Naive thymus-derived CD4-positive, alpha-beta T cell (primary cell): ENCODE measurements at regions not wholly inside any gene's neighbourhood (a gene's known extent, or its start where the extent isn't known, plus 50 kb on each side); places are given as distances from the start of the nearest gene placed in this dataset.
A peak's percentile ranks its signal among the peaks of the same experiment; 100 is the strongest.

Experiments
- ATAC-seq: fragments of 150-1000 bp; cut with Tn5 transposase; 2 replicates; pipeline ENCODE4 v1.10.0; 2021; ENCODE audit warnings: mild to moderate bottlenecking, moderate library complexity
- CTCF ChIA-PET: fragments of 350-600 bp; sonication (Branson Sonifier 250); formaldehyde crosslinking; loops from one replicate; lab custom pipeline; 2021; ENCODE audit warnings: antibody characterized with exemption; lab: Charles Lee
- POLR2A ChIA-PET: fragments of 350-600 bp; sonication (Branson Sonifier 250); formaldehyde crosslinking; loops from one replicate; lab custom pipeline; 2021; ENCODE audit warnings: antibody characterized with exemption, inconsistent platforms; lab: Charles Lee
- DNase-seq, 9 donors: peaks; one replicate each; pipeline versions ENCODE4 v3.0.0 to v3.0.0-alpha.2; 2020 to 2022; ENCODE audit warnings: mixed read lengths in 1 of 9
- H3K27ac ChIP-seq: one replicate; pipeline ENCODE4 v1.7.0; 2013; ENCODE audit warnings: mild to moderate bottlenecking, low read depth, low read length, moderate library complexity
- H3K27me3 ChIP-seq, 2 donors: one replicate each; pipeline ENCODE4 v1.7.0; 2013; ENCODE audit warnings: low read length in 2 of 2, mild to moderate bottlenecking in 2 of 2, moderate library complexity in 2 of 2; ENCODE audit not compliant: control insufficient read depth in 2 of 2, insufficient read depth in 2 of 2
- H3K36me3 ChIP-seq, 3 experiments: 1 replicate in 2 of 3; 2 replicates in 1 of 3; pipeline ENCODE4 v1.7.0; 2013; ENCODE audit warnings: low read length in 3 of 3, mild to moderate bottlenecking in 3 of 3, moderate library complexity in 1 of 3; ENCODE audit not compliant: insufficient read depth in 3 of 3, control insufficient read depth in 2 of 3
- H3K4me1 ChIP-seq, 2 donors: one replicate each; pipeline ENCODE4 v1.7.0; 2013; ENCODE audit warnings: low read length in 2 of 2, mild to moderate bottlenecking in 2 of 2, moderate library complexity in 1 of 2; ENCODE audit not compliant: control insufficient read depth in 2 of 2, insufficient read depth in 2 of 2
- H3K4me3 ChIP-seq: 2 replicates; pipeline ENCODE4 v1.7.0; 2013; ENCODE audit warnings: mild to moderate bottlenecking, low read length
- H3K9me3 ChIP-seq, 3 experiments: 1 replicate in 2 of 3; 2 replicates in 1 of 3; pipeline ENCODE4 v1.7.0; 2013; ENCODE audit warnings: low read length in 3 of 3; ENCODE audit not compliant: control insufficient read depth in 2 of 3
- H3K27ac Mint-ChIP-seq, 9 donors: one replicate each; pipeline ENCODE4 v1.8.0; 2020 to 2022; ENCODE audit warnings: mixed read lengths in 9 of 9, mild to moderate bottlenecking in 8 of 9, moderate library complexity in 5 of 9, inconsistent platforms in 2 of 9
- H3K27me3 Mint-ChIP-seq, 5 donors: one replicate each; pipeline ENCODE4 v1.8.0; 2021 to 2022; ENCODE audit warnings: mixed read lengths in 5 of 5, mild to moderate bottlenecking in 1 of 5
- H3K36me3 Mint-ChIP-seq, 5 donors: one replicate each; pipeline ENCODE4 v1.8.0; 2020 to 2022; ENCODE audit warnings: mixed read lengths in 5 of 5, mild to moderate bottlenecking in 3 of 5, inconsistent platforms in 1 of 5
- H3K4me1 Mint-ChIP-seq, 7 donors: one replicate each; pipeline ENCODE4 v1.8.0; 2020 to 2022; ENCODE audit warnings: mixed read lengths in 7 of 7, mild to moderate bottlenecking in 3 of 7, inconsistent platforms in 1 of 7
- H3K4me3 Mint-ChIP-seq, 10 donors: one replicate each; pipeline ENCODE4 v1.8.0; 2020 to 2022; ENCODE audit warnings: mild to moderate bottlenecking in 10 of 10, mixed read lengths in 10 of 10, moderate library complexity in 6 of 10, inconsistent platforms in 2 of 10
- H3K9me3 Mint-ChIP-seq, 11 donors: one replicate each; pipeline ENCODE4 v1.8.0; 2020 to 2022; ENCODE audit warnings: mixed read lengths in 11 of 11, mild to moderate bottlenecking in 4 of 11, inconsistent platforms in 1 of 11, moderate library complexity in 1 of 11
- intact Hi-C, 2 donors: fragments of 100-400 bp; cut with micrococcal nuclease; formaldehyde crosslinking; loops; one replicate each; pipeline ENCODE4 v1.15.1; 2023

DNA sequence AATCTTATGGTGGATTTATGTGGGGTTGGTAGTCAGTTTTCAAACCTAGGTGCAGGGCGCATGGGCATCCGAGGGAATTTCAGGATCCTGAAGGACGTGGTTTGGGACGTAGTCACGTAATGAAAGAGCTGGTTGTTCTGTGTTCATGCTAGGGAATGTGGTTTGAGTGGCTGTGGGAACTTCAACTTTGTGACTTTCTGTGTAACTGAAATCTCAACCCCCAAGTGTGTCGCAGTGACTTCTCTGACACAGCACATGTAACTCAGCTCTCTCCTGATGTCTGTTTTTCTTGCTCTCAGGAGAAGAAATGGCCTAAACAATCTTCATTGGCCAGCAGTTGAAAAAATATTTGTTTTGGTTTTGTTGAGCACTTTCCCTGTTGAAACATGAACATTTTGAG is 199.0 kb downstream of the PTEN start:
- peaks cover 0 to 59% (median 46%) of the 10 kb centered on the region in 7 donors for H3K4me1 Mint-ChIP-seq

DNA sequence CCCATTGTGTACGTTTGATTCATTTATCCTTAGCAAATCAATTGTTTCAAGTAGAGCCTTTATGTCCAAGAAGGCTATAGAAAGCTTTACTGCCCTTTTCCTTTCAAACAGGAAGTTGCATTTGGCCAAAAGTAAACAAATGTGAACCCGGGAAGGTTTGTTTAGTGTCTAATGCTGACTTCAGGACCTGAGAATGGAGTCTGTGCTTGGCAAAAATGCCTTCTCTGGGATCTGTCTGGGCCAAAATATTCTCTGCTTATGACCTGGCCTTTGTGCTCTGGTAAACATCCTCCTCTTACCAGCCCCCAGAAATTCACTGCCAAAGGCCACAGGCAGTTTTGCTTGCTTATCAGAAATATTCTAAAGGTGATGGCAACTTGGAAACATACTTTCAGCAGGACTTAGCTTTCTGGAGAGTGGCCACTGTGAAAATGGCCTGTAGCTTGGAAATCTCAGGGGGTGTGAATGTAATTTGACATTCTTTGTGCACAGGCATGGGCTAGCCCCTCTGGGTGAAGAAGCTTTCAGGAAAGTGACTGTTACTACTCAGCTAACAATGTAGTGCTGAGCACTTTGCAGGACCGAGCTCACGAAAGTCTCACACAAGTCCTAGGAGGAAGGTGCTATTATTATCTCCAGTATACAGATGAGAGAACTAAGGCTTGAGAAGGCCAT is 199.5 kb downstream of the PTEN start:
- Histone ChIP-seq H3K36me3 (no peaks in the 10 kb centered on the region), H3K27me3 (no peaks in the 10 kb centered on the region), H3K4me1 (peaks cover 6 to 60% of the 10 kb centered on the region in 2 donors), H3K9me3 (no peaks in the 10 kb centered on the region), H3K27ac (no peak overlapping the region), H3K4me3 (no peak overlapping the region)
- H3K27me3 Mint-ChIP-seq: peaks cover 0 to 2% (median 0%) of the 10 kb centered on the region in 5 donors
- intact Hi-C loops: no loop called here
- ATAC-seq (no peak), DNase-seq (no peak)
- ChIA-PET CTCF (interaction anchor here (0.5 to 0.7 kb wide), 2 partner anchors 146 to 1481 kb away, joined by 3 to 4 read pairs; no protein-coding TSS in a partner anchor), POLR2A (interaction anchor here (0.8 to 1.4 kb wide), 2 partner anchors 16 to 29 kb away, joined by 3 to 4 read pairs; no protein-coding TSS in a partner anchor)
- H3K4me3 Mint-ChIP-seq: peak overlapping the region in 3 of 10 donors; percentile 2 to 77 (median 29)
- peak overlapping the region in 8 of 9 donors; percentile 26 to 99 (median 82) for H3K27ac Mint-ChIP-seq
- peaks cover 0 to 17% (median 0%) of the 10 kb centered on the region in 5 donors for H3K36me3 Mint-ChIP-seq
- H3K4me1 Mint-ChIP-seq: peaks cover 0 to 64% (median 52%) of the 10 kb centered on the region in 7 donors
- H3K9me3 Mint-ChIP-seq: peaks cover 0 to 9% (median 2%) of the 10 kb centered on the region in 11 donors

More for the DNA sequence above, 199.0 kb downstream of the PTEN start:
- no peak overlapping the region for H3K4me3 ChIP-seq
- ATAC-seq (no peak), DNase-seq (no peak)
- H3K9me3 Mint-ChIP-seq: peaks cover 0 to 7% (median 2%) of the 10 kb centered on the region in 11 donors
- no peaks in the 10 kb centered on the region for H3K36me3 ChIP-seq
- peaks cover 0 to 14% (median 0%) of the 10 kb centered on the region in 5 donors for H3K36me3 Mint-ChIP-seq
- H3K9me3 ChIP-seq: no peaks in the 10 kb centered on the region
- H3K27ac Mint-ChIP-seq: peak overlapping the region in 5 of 9 donors; percentile 11 to 99 (median 67)
- POLR2A ChIA-PET: interaction anchor here (1.4 kb wide), 1 partner anchor 29 kb away, joined by 3 read pairs; no protein-coding TSS in a partner anchor
- H3K4me3 Mint-ChIP-seq: peak overlapping the region in 3 of 10 donors; percentile 37 to 58 (median 37)
- intact Hi-C loops: no loop called here
- CTCF ChIA-PET: interaction anchor here (0.7 kb wide), 1 partner anchor 145 kb away, joined by 3 read pairs; no protein-coding TSS in a partner anchor
- peaks cover 0 to 2% (median 0%) of the 10 kb centered on the region in 5 donors for H3K27me3 Mint-ChIP-seq
- H3K27ac ChIP-seq: no peak overlapping the region
- peaks cover 4 to 54% of the 10 kb centered on the region in 2 donors for H3K4me1 ChIP-seq
- H3K27me3 ChIP-seq: no peaks in the 10 kb centered on the region

DNA sequence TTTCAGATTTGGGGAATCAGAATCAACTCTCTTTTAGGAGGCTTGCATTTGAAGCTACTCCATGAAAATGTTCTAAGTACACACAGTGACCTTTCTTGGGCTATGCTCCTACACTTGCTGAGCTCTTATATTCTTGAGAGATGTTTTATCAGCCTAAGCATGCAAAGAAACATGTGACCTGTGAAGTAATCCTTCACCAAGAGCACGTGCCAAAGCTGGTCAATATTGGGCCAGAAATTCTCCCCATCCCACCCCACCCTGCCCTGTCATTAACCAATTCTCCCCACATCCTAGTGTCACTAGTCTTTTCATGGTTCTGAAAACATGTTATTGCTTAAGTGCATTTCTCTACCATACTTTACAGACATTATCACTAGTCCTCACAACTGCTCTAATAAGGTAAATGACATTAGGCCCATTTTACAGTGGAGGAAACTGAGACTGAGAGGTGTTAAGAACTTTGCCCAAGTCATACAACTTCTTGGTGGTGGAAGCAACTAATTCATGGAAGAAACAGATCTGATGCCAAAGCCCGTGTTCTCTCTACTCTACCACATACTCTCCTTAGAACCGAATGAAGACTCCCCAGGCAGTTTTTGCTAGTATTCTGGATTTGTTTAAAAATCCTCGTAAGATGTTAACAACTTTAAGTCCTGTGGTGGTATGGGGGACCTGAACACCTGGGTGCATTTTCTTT is 200.6 kb downstream of the PTEN start:
- H3K4me3 Mint-ChIP-seq: peak overlapping the region in 5 of 10 donors; percentile 62 to 77 (median 75)
- no peak for ATAC-seq
- peak overlapping the region; percentile 67 for H3K27ac ChIP-seq
- CTCF ChIA-PET: no interaction called here
- peaks cover 0 to 17% (median 0%) of the 10 kb centered on the region in 5 donors for H3K36me3 Mint-ChIP-seq
- H3K9me3 Mint-ChIP-seq: peaks cover 0 to 9% (median 2%) of the 10 kb centered on the region in 11 donors
- POLR2A ChIA-PET: interaction anchor here (0.8 to 1.4 kb wide), 2 partner anchors 17 to 28 kb away, joined by 3 to 4 read pairs; no protein-coding TSS in a partner anchor
- DNase-seq: no peak
- H3K27me3 Mint-ChIP-seq: peaks cover 0 to 2% (median 0%) of the 10 kb centered on the region in 5 donors
- H3K36me3 ChIP-seq: no peaks in the 10 kb centered on the region
- H3K4me1 ChIP-seq: peaks cover 6 to 70% of the 10 kb centered on the region in 2 donors
- H3K4me3 ChIP-seq: no peak overlapping the region
- intact Hi-C loops: loop anchor here in 1 of 2 donors (2.0 kb wide), 1 partner anchor 35 kb away; no protein-coding TSS in a partner anchor
- H3K9me3 ChIP-seq: no peaks in the 10 kb centered on the region
- peaks cover 0 to 75% (median 60%) of the 10 kb centered on the region in 7 donors for H3K4me1 Mint-ChIP-seq
- H3K27ac Mint-ChIP-seq: peak overlapping the region in 8 of 9 donors; percentile 92 to 99 (median 96)
- no peaks in the 10 kb centered on the region for H3K27me3 ChIP-seq

DNA sequence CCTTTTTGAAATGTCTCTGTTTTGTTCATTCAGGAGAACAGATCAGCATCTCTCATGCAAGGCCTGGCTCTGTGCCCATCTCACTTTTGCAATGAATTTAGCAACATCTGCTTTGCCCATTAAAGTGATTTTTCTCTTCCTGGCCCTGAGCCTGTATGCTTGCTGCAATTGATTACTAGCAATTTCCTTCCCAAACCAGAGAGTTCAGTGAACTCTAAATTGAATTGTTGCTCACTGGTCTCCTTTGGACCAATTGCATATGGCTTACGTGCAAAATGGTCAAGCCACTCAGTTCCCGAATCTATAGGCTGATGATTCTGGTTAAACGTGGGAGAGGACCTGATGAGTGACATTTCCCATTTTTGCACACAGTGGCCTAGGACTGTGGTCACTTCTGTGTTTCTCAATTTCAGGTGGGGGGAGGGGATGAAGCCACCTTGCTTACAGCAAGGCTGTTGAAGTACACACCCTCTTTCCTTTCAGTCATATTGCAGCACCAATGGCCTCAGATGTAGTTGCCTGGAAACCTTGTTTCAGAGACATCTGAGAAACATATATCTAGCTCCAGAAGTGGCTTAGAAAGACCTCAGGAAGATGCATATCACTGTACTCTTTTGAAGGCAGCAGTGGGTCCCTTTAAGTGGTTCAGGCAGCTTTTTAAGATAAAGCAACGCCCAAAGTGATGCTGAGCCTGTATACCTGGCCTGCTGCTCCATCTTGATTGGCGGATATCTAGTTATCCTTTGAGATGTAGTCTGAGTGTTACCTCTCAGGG is 201.4 kb downstream of the PTEN start:
- ChIA-PET POLR2A (interaction anchor here (1.0 to 3.1 kb wide), 3 partner anchors 27 to 318 kb away, joined by 3 to 18 read pairs (median 15); partner anchors contain the start of genes KLLN and PTEN), CTCF (interaction anchor here (1.4 kb wide), 1 partner anchor 27 kb away, joined by 3 read pairs; no protein-coding TSS in a partner anchor)
- peaks cover 0 to 9% (median 2%) of the 10 kb centered on the region in 11 donors for H3K9me3 Mint-ChIP-seq
- Histone ChIP-seq H3K4me3 (no peak overlapping the region), H3K27ac (peak overlapping the region; percentile 67), H3K36me3 (no peaks in the 10 kb centered on the region), H3K4me1 (peaks cover 6 to 77% of the 10 kb centered on the region in 2 donors), H3K9me3 (no peaks in the 10 kb centered on the region), H3K27me3 (no peaks in the 10 kb centered on the region)
- H3K4me3 Mint-ChIP-seq: peak overlapping the region; percentile 14 to 77 (median 66)
- H3K27me3 Mint-ChIP-seq: peaks cover 0 to 4% (median 0%) of the 10 kb centered on the region in 5 donors
- H3K27ac Mint-ChIP-seq: peak overlapping the region; percentile 26 to 99 (median 95)
- intact Hi-C loops: loop anchor here (1.0 to 5.0 kb wide), 6 partner anchors 27 to 322 kb away; no protein-coding TSS in a partner anchor
- H3K36me3 Mint-ChIP-seq: peaks cover 0 to 17% (median 0%) of the 10 kb centered on the region in 5 donors
- peaks cover 0 to 83% (median 65%) of the 10 kb centered on the region in 7 donors for H3K4me1 Mint-ChIP-seq
- DNase-seq: peak in 7 of 9 donors; percentile 72 to 93 (median 87)
- ATAC-seq: peak; percentile 92

DNA sequence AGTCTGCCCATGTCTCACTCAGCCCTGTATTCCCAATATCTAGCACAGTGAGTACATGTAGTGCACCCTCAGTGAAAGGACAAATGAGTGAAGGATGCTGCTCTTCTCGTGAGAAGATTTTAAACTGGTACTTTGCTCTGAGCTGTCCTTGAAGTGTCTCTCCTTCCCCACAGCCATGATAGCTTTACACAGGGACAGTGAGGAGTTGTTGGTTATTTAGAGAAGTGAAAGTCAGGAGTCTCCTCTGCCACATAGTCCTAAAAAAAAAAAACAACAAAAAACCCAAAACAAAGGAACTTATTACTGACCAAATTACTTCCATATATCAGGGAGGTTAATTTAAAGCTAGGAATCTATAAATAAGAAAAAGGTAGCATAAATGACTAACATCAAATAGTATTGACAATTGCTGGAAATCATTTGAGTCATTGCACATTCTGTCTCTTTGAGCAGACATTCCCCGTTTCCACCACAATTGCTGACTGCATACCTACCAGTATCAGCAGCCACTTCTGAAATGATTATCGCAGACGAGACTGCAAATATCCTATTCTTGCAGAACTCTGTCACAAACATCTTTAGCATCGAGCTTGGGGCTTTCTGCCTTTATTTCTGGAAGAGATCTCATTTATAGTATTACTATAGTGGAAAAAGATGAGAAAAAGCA is 202.1 kb downstream of the PTEN start:
- H3K4me1 ChIP-seq: peaks cover 6 to 75% of the 10 kb centered on the region in 2 donors
- Mint-ChIP-seq H3K4me1 (peaks cover 0 to 89% (median 71%) of the 10 kb centered on the region in 7 donors), H3K36me3 (peaks cover 0 to 16% (median 0%) of the 10 kb centered on the region in 5 donors), H3K27me3 (peaks cover 0 to 10% (median 0%) of the 10 kb centered on the region in 5 donors), H3K4me3 (peak overlapping the region; percentile 14 to 77 (median 66)), H3K9me3 (peaks cover 0 to 9% (median under 1%) of the 10 kb centered on the region in 11 donors), H3K27ac (peak overlapping the region; percentile 26 to 99 (median 95))
- no peak for DNase-seq
- H3K4me3 ChIP-seq: no peak overlapping the region
- no peaks in the 10 kb centered on the region for H3K36me3 ChIP-seq
- ChIA-PET CTCF (interaction anchor here (0.8 to 1.4 kb wide), 5 partner anchors 27 to 325 kb away, joined by 3 read pairs; no protein-coding TSS in a partner anchor), POLR2A (interaction anchor here (0.5 to 3.1 kb wide), 8 partner anchors 16 to 762 kb away, joined by 3 to 18 read pairs (median 4); partner anchors contain the start of genes KLLN and PTEN)
- no peaks in the 10 kb centered on the region for H3K27me3 ChIP-seq
- peak overlapping the region; percentile 67 for H3K27ac ChIP-seq
- peak; percentile 12 for ATAC-seq
- H3K9me3 ChIP-seq: no peaks in the 10 kb centered on the region
- intact Hi-C loops: loop anchor here (1.0 to 5.0 kb wide), 8 partner anchors 15 to 321 kb away; partner anchors contain the start of gene ATAD1 (in 1 of the 2)
